Neural cell (in vitro differentiated cells): ENCODE measurements at regions not wholly inside any gene's neighbourhood (a gene's known extent, or its start where the extent isn't known, plus 50 kb on each side); places are given as distances from the start of the nearest gene placed in this dataset.

Source experiments
- H2AFZ ChIP-seq: fragments of 200-600, 300-800 bp; sonication (generic), shearing (Covaris generic); 2 replicates; pipeline ENCODE4 v1.6.0; 2014; ENCODE audit warnings: low read depth, mild to moderate bottlenecking, antibody characterized with exemption, low read length, moderate library complexity
- H3F3A ChIP-seq: fragments of 200-600 bp; shearing (Covaris generic); 2 replicates; pipeline ENCODE4 v1.6.1; 2016; ENCODE audit warnings: mild to moderate bottlenecking, moderate library complexity, mixed read lengths, antibody characterized with exemption, low read length; ENCODE audit not compliant: insufficient read depth, poor library complexity, severe bottlenecking
- H3K27ac ChIP-seq: fragments of 200-600, 300-800 bp; sonication (generic), shearing (Covaris generic); 2 replicates; pipeline ENCODE4 v1.5.1; 2014; ENCODE audit warnings: mild to moderate bottlenecking, low read length, moderate library complexity
- H3K27me3 ChIP-seq: fragments of 300-800, 200-600 bp; sonication (generic), shearing (Covaris generic); 2 replicates; pipeline ENCODE4 v1.6.0; 2014; ENCODE audit warnings: mild to moderate bottlenecking, low read depth, low read length, moderate library complexity; ENCODE audit not compliant: insufficient read depth
- H3K36me3 ChIP-seq: fragments of 300-800, 200-600 bp; sonication (generic), shearing (Covaris generic); 2 replicates; pipeline ENCODE4 v1.5.1; 2014; ENCODE audit warnings: mild to moderate bottlenecking, antibody characterized with exemption, low read length, moderate library complexity; ENCODE audit not compliant: insufficient read depth
- H3K4me2 ChIP-seq: fragments of 300-800, 200-600 bp; sonication (generic), shearing (Covaris generic); 2 replicates; pipeline ENCODE4 v1.6.0; 2014; ENCODE audit warnings: mild to moderate bottlenecking, low read length
- H3K4me3 ChIP-seq: fragments of 300-800, 200-600 bp; sonication (generic), shearing (Covaris generic); 2 replicates; pipeline ENCODE4 v1.5.1; 2014; ENCODE audit warnings: mild to moderate bottlenecking, low read length, moderate library complexity
- H3K79me2 ChIP-seq: fragments of 200-600 bp; shearing (Covaris generic); replicated peaks from 2 replicates; pipeline ENCODE4 v1.6.0; 2014; ENCODE audit warnings: mild to moderate bottlenecking, low read length, moderate library complexity; ENCODE audit not compliant: insufficient read depth
- H3K9ac ChIP-seq: fragments of 300-800, 200-600 bp; sonication (generic), shearing (Covaris generic); 2 replicates; pipeline ENCODE4 v1.6.1; 2016; ENCODE audit warnings: mild to moderate bottlenecking, low read length, mixed read lengths
- H3K9me2 ChIP-seq: fragments of 200-600 bp; shearing (Covaris generic); 2 replicates; pipeline ENCODE4 v1.6.1; 2016; ENCODE audit warnings: mild to moderate bottlenecking, low read length, mixed read lengths; ENCODE audit not compliant: insufficient read depth
- H3K9me3 ChIP-seq: fragments of 200-600, 300-800 bp; sonication (generic), shearing (Covaris generic); 2 replicates; pipeline ENCODE4 v1.6.1; 2016; ENCODE audit warnings: mild to moderate bottlenecking, mixed run types, low read length, moderate library complexity, mixed read lengths
- H4K20me1 ChIP-seq: fragments of 200-600 bp; shearing (Covaris generic); 2 replicates; pipeline ENCODE4 v1.6.1; 2016; ENCODE audit warnings: mild to moderate bottlenecking, mixed run types; ENCODE audit not compliant: insufficient read depth
- EP300 ChIP-seq: fragments of 450-650 bp; conservative IDR thresholded peaks from 2 replicates; pipeline ENCODE4 v1.6.1; 2014; ENCODE audit warnings: antibody characterized with exemption, mild to moderate bottlenecking, moderate library complexity; ENCODE audit not compliant: poor library complexity, severe bottlenecking
- EZH2 ChIP-seq: fragments of 200-600, 300-800 bp; shearing (Covaris generic), sonication (generic); IDR thresholded peaks from 2 replicates; pipeline ENCODE4 v1.6.1; 2014; ENCODE audit warnings: antibody characterized with exemption, low read length, borderline replicate concordance, mild to moderate bottlenecking; ENCODE audit not compliant: insufficient read depth, poor library complexity, severe bottlenecking
- MXI1 ChIP-seq: fragments of 450-650 bp; conservative IDR thresholded peaks from 2 replicates; pipeline ENCODE4 v1.6.1; 2014; ENCODE audit warnings: antibody characterized with exemption, mild to moderate bottlenecking; ENCODE audit not compliant: poor library complexity, severe bottlenecking
- POLR2AphosphoS5 ChIP-seq: IDR thresholded peaks from 2 replicates; pipeline ENCODE4 v1.6.1; 2012
- RAD21 ChIP-seq: fragments of 450-650 bp; conservative IDR thresholded peaks from 2 replicates; pipeline ENCODE4 v1.6.1; 2014; ENCODE audit warnings: antibody characterized with exemption, mild to moderate bottlenecking, moderate library complexity
- SMC3 ChIP-seq: fragments of 450-650 bp; conservative IDR thresholded peaks from 2 replicates; pipeline ENCODE4 v1.6.1; 2014; ENCODE audit warnings: antibody characterized with exemption, mild to moderate bottlenecking, moderate library complexity; ENCODE audit not compliant: poor library complexity
- TAF1 ChIP-seq: IDR thresholded peaks from 2 replicates; pipeline ENCODE4 v1.6.1; 2012; ENCODE audit warnings: low read depth
- TF ChIP-seq, protein P1 (sequence below): IDR thresholded peaks from 2 replicates; pipeline ENCODE4 v1.6.1; 2012; ENCODE audit warnings: borderline replicate concordance
- TF ChIP-seq, protein P2 (sequence below): fragments of 450-650 bp; IDR thresholded peaks from 2 replicates; pipeline ENCODE4 v1.5.1; 2014; ENCODE audit warnings: antibody characterized with exemption, mild to moderate bottlenecking, moderate library complexity; ENCODE audit not compliant: poor library complexity, severe bottlenecking

DNA sequence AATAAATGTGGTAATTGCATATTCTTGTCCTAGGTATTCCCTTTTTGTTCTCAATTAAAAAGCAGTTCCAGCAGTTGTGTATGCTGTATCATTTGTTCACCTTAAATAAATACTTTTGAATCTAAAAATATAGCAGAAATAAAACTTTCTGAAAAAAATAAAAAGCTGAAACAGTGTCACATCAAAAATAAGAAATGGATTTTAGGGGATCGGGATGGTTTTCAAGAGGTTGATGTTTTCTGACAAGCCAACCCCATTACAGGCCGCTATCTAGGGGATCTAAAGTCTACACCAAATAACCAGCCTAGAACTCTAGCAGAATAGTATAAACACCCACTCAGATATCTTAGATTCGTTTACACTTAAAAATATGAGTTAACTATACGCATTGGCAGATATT is 95.4 kb upstream of the MAML3 start:
- no peaks in the 10 kb centered on the region for H3K79me2 ChIP-seq
- H3K9ac ChIP-seq: no peak overlapping the region
- peak; percentile 19 for TF ChIP-seq SMC3
- no peak for TF ChIP-seq MXI1
- H3K4me2 ChIP-seq: no peak overlapping the region
- H3F3A ChIP-seq: no peaks in the 10 kb centered on the region
- H3K9me3 ChIP-seq: no peaks in the 10 kb centered on the region
- no peaks in the 10 kb centered on the region for H3K36me3 ChIP-seq
- H3K4me3 ChIP-seq: no peak overlapping the region
- H4K20me1 ChIP-seq: no peaks in the 10 kb centered on the region
- H2AFZ ChIP-seq: no peak overlapping the region
- no peak overlapping the region for H3K27ac ChIP-seq
- H3K27me3 ChIP-seq: no peaks in the 10 kb centered on the region
- no peaks in the 10 kb centered on the region for H3K9me2 ChIP-seq

DNA sequence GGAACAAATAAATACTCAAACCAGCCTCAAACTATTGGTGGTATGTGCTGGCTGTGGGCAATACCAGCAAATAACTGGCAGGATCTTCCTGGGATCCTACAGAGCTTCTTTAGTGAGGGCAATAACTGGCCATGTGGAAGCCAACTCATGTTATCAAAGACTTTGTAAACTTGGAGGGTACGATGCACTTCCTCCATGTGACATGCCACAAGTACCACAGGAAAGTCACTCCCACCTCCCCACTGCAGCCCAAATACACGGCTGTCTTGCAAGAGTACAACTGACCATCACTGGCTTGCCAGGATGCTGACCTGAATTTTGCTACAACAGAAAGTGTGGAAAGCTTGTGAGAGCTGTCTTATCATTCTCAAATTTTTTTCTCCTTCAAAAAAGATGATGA is 93.3 kb upstream of the MAML3 start:
- Histone ChIP-seq H3K9me3 (no peaks in the 10 kb centered on the region), H3F3A (no peaks in the 10 kb centered on the region), H3K27me3 (no peaks in the 10 kb centered on the region), H3K36me3 (no peaks in the 10 kb centered on the region), H3K27ac (no peak overlapping the region), H3K79me2 (no peaks in the 10 kb centered on the region), H3K9me2 (no peaks in the 10 kb centered on the region), H3K9ac (no peak overlapping the region), H3K4me3 (no peak overlapping the region), H4K20me1 (no peaks in the 10 kb centered on the region), H3K4me2 (no peak overlapping the region), H2AFZ (no peak overlapping the region)
- TF ChIP-seq EP300: no peak
- TF ChIP-seq, protein P1, sequence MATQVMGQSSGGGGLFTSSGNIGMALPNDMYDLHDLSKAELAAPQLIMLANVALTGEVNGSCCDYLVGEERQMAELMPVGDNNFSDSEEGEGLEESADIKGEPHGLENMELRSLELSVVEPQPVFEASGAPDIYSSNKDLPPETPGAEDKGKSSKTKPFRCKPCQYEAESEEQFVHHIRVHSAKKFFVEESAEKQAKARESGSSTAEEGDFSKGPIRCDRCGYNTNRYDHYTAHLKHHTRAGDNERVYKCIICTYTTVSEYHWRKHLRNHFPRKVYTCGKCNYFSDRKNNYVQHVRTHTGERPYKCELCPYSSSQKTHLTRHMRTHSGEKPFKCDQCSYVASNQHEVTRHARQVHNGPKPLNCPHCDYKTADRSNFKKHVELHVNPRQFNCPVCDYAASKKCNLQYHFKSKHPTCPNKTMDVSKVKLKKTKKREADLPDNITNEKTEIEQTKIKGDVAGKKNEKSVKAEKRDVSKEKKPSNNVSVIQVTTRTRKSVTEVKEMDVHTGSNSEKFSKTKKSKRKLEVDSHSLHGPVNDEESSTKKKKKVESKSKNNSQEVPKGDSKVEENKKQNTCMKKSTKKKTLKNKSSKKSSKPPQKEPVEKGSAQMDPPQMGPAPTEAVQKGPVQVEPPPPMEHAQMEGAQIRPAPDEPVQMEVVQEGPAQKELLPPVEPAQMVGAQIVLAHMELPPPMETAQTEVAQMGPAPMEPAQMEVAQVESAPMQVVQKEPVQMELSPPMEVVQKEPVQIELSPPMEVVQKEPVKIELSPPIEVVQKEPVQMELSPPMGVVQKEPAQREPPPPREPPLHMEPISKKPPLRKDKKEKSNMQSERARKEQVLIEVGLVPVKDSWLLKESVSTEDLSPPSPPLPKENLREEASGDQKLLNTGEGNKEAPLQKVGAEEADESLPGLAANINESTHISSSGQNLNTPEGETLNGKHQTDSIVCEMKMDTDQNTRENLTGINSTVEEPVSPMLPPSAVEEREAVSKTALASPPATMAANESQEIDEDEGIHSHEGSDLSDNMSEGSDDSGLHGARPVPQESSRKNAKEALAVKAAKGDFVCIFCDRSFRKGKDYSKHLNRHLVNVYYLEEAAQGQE: no peak
- TF ChIP-seq EZH2: no peak
- no peak for TF ChIP-seq RAD21
- TF ChIP-seq, protein P2, sequence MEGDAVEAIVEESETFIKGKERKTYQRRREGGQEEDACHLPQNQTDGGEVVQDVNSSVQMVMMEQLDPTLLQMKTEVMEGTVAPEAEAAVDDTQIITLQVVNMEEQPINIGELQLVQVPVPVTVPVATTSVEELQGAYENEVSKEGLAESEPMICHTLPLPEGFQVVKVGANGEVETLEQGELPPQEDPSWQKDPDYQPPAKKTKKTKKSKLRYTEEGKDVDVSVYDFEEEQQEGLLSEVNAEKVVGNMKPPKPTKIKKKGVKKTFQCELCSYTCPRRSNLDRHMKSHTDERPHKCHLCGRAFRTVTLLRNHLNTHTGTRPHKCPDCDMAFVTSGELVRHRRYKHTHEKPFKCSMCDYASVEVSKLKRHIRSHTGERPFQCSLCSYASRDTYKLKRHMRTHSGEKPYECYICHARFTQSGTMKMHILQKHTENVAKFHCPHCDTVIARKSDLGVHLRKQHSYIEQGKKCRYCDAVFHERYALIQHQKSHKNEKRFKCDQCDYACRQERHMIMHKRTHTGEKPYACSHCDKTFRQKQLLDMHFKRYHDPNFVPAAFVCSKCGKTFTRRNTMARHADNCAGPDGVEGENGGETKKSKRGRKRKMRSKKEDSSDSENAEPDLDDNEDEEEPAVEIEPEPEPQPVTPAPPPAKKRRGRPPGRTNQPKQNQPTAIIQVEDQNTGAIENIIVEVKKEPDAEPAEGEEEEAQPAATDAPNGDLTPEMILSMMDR: no peak
- TF ChIP-seq MXI1: no peak
- no peak for TF ChIP-seq SMC3
- TF ChIP-seq POLR2AphosphoS5: no peak
- no peak for TF ChIP-seq TAF1

DNA sequence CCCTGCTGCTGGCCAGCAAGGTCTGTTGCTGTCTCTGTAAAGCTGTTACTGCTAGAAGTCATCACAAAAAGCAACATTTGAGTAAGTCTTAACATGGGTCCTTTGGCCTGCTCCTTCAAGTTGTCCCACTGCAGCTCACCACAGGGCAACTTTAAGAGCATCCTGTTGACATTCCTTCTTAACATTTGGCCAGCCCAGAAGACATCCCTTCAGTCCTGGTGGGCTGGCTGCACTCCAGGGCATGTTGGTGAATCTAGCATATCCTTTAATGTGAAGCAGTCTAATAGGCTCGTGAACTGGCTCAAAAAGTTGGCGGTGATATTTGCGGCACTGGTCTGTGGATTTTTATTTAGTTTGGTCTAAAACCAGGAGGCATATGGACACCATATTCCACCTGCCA is 92.2 kb upstream of the MAML3 start:
- Histone ChIP-seq H3K9ac (no peak overlapping the region), H3F3A (no peaks in the 10 kb centered on the region), H3K4me3 (no peak overlapping the region), H2AFZ (no peak overlapping the region), H3K27me3 (no peaks in the 10 kb centered on the region), H4K20me1 (no peaks in the 10 kb centered on the region), H3K36me3 (no peaks in the 10 kb centered on the region), H3K4me2 (no peak overlapping the region), H3K79me2 (no peaks in the 10 kb centered on the region), H3K9me2 (no peaks in the 10 kb centered on the region), H3K27ac (no peak overlapping the region), H3K9me3 (no peaks in the 10 kb centered on the region)
- TF ChIP-seq, protein P1: no peak
- TF ChIP-seq RAD21 (no peak), MXI1 (no peak), EZH2 (no peak), TAF1 (no peak), EP300 (no peak), POLR2AphosphoS5 (no peak)
- TF ChIP-seq, protein P2: no peak
